HG03571 (cell line): ENCODE measurements at regions not wholly inside any gene's neighbourhood (a gene's known extent, or its start where the extent isn't known, plus 50 kb on each side); places are given as distances from the start of the nearest gene placed in this dataset.

Source experiments
- ATAC-seq: cut with Tn5 transposase; IDR thresholded peaks from one replicate; pipeline ENCODE4 v1.9.1; 2021; ENCODE audit not compliant: unreplicated experiment

DNA sequence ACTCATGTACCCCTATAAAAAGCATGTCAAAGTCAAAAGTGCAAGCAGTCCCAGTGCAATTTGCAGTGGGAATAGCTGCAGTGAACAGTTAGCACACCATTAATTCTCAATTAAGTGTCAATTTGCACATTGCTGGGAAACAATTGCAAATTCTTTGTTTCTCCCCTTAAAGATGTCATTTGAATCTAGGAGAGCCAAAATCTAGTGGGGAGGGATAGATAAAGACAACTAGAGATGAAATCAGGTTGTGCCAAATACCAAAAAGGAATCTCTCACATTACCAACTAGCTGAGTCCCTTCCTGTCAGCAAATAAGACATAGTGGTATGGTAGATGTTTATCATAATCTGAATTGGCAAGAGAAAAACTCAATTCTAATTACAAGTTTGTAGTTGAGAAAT lies 330.7 kb downstream of the NUF2 start:
- no peak for ATAC-seq

DNA sequence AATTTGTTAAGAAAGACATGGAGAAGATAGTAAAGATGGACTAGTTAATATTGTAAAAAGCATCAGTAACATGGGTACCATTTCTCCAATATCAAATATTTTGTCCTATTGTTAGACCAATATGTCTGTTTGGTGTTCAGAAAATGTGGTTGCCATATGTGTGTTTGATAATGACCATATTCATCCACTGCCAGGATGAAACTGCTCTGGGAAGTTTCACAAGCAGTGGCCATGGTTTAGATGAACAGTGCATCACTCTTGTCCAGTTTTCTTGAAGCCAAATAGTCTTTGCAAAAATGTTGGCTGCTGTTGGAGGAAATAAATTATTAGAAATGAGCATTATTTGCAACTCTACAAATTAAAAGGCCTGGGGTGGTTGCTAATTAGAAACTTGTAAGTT lies 333.8 kb downstream of the NUF2 start:
- ATAC-seq: no peak

DNA sequence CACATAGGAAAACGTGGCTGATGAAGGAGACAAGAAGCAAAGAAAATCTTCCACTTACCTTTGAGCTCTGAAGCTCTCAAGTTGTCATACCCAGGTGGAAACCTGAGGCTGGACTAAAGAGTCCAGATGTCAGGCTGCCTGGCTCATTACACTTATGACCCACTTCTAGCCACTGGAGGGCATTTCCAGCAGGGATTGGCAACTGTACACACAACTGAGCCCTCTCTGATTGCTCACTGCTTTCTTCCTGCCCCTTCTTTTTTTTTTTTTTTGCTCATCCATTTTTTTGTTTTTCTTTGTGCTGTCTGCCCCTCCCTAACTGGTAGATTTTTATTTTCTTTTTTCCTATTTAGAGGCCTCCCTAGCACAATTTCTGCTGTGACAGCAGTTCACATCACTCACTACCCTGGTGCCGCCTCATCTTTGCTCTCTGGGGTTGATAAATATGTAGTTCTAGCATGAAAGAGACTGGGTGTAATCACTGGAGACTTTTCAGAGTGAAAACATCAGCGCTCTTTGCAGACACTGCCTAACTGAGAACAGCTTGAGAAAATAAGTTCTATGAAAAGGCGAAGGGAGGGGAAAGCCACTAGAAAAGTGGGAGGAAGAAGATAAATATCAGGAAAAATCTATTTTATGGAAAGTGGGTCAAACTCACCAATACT lies 334.5 kb downstream of the NUF2 start:
- ATAC-seq: no peak

DNA sequence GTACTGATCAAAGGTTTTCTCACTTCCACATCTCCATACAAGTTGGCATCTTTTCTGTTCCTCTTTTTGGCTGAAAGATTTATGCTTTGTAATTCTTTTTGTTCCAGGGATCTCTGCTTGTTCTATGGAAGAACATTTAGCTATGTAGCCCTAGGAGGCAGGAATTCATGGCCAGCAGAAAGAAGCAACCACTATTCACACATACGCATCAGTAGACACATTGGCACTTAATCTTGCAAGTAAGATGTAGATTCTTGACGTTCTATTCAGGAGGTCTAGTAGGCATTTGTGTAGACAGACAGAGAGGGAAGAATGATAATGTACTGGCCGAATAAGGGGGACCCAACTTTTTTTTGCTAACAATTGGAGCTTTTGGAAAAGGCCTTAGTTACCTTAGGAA lies 336.0 kb downstream of the NUF2 start:
- no peak for ATAC-seq

DNA sequence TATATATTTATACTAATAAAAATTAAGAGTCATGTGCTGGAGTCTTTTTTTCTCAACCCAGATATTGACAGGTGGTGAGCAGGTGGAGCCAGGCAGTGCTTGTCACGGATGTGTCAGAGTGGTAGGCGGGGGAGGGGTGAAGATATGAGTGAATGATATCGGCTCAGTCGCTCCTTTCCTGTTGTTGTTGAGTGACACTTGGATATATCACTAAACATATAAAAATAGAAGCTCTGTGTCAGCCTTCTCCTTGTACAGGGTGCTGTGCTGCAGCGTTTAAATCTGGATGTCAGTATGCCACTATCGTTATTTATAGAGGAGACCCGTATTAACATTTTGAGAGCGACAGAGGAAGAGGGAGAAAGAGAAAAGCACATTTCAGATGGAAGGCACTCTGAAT lies 339.6 kb downstream of the NUF2 start:
- ATAC-seq: no peak

DNA sequence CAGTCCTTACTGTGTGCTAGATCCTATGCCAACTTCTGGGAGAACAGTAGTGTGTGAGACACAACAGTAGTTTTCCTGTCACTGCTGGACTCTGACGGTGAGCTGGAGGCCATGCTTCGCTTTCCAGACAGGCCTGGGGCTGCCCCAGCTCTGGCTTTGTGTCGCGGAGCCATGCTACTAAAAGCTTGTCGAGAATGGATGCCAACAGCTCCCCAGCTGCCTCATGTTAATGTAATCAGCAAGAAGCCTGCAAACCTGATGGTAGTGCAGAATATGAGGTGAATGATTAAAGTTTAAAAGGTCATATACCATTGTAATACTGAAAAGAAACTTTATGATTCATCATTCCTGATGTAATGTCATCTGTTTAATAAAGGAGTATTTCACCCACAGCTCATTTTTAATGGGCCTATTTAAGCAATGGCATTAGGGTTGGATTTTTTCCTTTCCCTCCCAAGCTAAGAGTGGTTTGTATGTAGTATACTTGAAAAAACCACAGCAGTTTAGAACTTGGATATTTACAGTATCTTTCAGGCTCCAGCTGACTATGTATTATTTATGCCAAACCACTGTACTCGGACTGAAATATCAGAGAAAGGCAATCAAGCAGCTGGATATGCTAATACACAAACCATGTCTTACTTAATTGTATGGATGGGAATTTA lies 343.0 kb downstream of the NUF2 start:
- ATAC-seq: no peak

DNA sequence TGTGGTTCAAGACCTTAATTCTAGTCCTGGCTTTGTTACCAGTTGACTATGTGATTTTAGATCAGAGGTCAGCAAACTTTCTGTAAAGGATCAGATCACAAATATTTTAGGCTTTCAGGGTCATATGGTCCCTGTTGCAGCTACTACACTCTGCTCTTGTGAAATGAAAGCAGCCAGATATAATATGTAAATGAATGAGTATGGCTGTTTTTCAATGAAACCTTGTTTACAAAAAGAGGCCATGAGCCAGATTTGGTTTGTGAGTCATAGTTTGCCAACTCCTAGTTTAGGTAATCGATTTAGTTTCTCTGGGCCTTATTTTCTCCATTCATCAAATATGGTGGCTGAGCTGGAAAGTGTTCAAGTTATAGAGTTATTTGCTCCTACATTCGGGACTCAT lies 346.7 kb downstream of the NUF2 start:
- ATAC-seq: no peak

DNA sequence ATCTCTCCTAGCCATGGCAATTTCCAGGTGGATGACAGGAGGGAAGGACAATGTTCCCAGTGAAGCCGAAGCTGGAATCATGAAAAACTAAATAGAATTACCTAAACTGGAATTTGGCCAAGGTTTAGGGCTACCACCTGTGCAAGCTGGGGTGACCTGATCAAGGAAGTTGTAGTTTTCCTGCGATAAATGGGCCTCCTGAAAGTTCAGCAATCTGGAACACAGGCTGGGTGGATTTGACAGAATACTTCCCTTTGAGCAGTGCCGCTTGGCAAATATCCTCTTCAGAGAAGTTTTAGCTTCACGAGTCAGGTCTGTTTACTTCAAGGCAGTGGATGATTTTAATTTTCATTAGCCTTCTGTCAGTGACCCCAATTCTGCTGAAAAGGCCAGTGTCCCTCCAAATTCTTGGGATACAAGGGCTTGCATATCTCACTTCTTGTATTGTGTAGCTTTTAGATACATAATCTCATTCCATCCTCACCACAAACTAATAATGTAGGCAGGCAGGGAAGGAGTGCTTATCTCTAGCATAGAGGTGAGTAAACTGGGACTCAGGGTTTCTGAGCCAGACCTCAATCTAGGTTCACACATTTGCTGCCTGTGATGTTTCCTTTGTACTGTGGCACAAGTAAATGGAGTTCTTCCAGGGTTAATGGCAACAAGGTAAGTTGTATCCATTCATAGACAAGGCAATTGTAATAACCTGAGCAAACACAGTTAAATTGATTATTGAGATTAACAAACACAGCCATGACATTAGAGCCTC lies 349.4 kb downstream of the NUF2 start:
- no peak for ATAC-seq

DNA sequence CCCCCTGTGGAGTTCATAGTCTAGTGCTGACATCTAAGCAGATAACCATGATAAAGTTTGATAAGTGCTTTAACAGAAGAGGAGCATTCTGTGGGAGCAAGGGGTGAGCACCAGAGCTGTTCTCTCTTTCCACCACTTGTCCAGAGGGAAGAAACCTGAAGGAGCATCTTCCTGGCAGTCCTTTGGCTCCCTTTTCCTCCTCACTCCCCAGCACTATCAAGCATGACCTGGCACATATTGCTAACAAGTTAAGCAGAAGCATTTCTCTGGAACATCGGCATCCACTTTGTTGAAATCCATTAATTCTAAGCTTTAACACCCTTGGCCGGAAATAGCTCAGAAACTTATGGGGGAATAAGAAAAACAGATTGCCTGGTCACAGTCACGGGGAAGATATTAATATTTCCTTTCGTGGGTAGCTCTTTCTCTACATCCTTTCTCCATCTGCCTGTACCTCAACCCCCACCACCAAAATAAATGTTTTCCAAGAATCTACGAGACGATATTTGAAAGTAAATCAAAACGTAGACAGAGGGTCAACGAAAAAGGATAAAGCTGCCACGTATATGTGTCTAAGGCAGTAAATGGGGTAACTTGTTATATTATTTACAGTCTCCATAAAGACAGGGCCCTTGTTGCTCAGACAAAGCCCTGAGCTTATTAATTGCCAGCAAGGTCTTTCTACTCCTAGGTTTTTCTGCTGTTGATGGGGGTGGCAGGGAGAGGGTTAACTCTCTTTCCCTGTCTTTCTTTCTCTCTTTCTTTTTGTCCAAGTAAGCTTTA lies 351.4 kb downstream of the NUF2 start:
- no peak for ATAC-seq

DNA sequence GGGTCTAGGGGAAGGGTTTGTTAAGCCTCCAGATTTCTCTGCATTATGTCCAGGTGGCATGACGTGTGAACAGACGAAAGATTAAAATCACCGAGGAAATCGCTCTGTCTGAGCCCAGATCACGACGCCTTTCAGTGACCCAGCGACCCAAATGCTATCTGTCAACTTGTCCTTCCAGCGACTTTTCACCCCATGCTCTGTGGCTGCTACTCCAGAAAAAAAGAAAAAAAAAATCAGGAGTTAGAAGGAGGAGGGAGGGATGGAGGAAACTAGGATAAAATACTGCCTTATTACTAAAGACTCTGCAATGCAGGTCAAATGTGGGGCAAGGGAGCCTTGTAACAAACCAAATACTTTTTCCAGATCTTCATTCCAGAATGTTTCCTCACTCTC lies 352.0 kb downstream of the NUF2 start:
- no peak for ATAC-seq

DNA sequence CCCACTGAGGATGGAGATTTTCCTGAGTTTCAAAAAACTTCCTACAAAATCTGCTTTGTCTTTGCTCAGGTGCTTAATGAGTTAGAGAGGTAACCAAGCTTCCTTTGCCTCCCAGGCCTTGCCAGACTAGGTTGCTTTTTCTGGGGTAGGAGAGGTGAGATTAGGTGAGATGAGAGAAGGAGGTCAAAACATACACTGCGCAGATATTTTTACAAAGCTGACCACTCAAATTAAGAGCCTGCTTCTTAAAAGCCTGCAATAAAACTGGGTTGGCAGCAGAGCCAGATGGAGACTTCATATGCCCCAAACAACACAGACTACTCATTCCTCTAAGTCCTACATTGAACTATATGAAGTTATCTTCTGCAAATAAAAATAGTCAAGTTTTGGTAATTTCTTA lies 352.5 kb downstream of the NUF2 start:
- ATAC-seq: no peak

DNA sequence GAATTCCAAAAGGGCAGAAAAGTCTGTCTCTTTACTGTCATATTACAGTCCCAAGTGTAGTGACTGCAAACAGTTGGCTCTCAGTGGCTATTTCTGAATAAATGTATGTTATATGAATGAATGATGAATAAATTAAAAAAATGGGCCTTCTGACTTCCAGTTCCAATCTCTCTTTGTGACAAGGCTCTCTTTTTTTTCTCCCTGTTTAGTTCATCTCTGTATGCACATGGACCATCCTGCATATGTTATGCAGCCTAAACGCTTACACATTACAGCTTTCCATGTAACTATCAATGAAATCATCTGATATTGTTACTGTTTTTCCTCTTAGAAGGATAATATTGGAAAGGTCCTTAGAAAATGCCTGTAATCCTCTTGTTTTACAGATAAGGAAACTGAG lies 363.0 kb downstream of the NUF2 start:
- no peak for ATAC-seq

DNA sequence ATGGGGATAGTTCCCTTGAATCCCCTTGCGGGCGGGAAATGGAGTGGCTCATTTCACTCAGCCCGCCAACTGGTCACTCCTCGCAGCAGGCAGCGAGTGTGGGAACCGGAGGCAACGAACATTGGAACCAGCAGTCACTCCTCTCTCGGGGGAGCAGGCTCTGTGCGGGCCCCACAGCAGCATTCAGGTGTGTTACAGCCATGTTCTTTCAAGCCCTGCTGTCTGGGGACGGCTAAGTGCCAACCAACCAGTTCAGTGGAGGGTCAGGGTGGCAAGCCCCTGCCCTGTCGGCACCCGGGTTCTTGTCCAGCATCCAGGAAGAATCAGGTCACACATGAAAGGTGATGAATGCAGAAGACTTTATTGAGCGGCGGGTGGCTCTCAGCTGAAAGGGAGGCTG lies 370.5 kb downstream of the NUF2 start:
- no peak for ATAC-seq

DNA sequence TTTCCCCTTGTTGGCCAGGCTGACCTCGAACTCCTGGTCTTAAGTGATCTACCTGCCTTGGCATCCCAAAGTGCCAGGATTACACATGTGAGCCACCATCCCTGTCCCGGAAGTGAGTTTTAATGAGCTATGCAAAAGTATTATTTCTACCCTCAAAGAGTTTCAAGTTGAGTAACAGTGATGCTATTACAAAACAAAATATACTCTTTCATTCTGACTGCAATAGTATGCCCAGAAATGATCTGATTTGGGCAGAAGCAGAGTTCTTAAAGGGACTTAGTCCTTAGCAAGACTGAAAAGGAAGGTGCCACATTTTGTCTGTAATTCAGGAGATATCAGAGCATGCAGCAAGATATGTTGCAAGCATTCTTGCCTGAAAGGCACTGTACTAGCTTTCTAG lies 375.4 kb downstream of the NUF2 start:
- no peak for ATAC-seq

DNA sequence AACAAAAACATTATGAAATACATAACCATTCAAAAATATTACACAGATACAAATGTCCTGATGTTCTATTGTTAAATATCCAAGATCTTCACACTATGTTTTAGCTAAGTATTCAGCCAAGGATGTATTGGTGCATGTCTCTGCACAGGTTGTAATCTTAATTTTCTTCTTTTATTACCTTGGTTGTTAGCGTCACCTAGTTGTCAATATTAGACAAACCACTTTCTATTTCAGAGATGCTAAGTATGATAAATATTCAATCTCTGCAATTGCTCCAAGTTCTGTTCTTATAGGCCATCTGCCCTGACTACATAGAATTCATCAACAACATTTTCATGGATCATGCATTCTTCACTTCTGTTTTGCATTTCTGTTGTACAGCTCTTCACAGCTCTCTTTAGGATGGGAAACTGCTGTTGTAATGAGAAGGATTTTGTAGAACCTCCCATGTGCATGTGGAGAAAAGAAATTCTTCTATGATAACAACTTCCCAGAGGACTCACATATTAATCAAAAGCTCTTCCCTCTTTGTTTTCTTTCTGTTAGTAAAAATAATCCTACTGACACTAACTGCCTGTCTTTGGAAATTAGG lies 380.1 kb downstream of the NUF2 start:
- no peak for ATAC-seq

DNA sequence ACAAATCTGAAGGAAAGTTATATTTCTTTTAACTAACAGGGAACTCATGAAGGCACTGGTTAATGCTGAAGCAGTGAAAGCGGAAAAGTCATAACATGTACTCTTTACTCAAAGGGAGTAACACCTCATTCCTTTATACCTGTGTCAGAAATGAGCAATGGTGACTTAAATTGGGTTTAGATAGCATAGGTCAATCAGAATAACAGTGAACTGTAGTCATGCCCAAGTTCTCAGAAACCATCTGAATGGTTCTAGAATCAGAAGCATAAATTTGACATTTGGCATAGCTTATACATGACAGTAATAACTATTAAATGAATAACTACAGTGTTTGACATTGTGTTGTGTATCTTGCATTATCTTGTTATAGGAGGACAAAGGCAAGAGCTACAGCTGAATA lies 382.0 kb downstream of the NUF2 start:
- ATAC-seq: no peak

DNA sequence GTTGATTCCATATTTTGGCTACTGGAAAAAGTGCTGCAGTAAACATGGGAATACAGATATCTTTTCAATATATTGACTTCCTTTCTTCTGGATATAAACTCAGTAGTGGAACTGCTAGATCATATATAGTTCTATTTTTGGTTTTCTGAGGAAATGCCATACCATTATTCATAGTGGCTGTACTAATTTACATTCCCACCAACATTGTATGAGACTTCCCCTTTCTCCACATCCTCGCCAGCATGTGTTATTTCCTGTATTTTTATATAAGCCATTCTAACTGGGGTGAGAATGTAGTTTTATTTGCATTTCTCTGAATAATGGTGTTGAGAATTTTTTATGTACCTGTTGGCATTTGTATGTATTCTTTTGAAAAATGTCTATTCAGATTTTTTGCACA lies 385.2 kb downstream of the NUF2 start:
- no peak for ATAC-seq

DNA sequence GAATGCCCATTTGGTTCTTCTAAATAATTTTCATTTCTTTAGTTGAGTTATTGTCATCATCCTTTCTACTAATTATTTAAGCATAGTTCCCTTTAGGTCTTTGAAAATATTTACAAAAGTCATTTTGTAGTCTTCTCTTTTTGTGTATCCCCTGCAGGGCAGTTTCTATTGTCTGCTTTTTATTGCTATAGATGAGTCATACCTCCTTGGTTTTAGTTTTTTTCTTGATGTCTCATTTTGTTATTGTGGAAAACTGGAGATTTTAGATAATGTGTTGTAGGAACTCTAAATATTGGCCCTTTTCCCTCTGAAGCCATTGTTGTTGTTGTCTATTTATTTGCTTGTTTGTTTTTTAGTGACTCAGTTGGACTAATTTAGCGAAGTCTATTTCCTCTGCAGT lies 387.9 kb downstream of the NUF2 start:
- no peak for ATAC-seq

DNA sequence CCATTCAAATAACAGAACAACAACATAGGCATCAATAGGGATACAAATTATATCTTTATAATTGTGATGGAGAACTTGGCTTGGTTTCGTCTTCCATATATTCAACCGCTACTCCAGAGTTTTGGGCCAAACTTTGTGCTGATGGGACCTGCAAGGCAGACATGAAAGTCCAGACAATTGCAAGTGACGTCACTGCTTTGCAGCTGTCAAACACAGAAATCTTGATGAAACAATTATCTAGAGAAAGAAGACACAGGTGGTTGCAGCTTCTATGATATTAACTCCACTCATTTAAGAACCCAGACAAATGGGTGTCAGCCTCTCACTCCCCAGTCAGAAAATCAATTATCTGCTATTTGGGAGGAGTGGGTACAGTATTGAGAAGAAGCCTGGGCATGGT lies 390.6 kb downstream of the NUF2 start:
- ATAC-seq: no peak

DNA sequence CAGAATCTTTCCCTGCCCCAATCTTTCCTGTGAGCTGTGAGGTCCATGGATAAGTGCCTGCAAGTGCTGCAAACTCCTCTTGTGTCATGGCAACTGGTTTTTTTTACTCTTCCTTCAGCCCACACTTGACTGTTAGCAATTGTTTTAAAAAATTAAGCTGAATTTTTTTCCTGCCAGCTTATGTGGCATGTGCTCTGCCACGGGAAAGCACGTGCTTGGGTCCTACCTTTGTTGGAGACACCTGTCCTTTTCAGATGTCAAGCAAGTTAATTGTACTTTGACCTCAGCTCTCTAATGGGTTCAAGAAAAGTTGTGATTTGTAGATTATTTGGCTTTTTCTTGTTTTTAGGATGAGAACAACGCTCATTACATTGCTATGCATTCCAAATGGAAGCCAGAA lies 398.5 kb downstream of the NUF2 start:
- ATAC-seq: no peak

DNA sequence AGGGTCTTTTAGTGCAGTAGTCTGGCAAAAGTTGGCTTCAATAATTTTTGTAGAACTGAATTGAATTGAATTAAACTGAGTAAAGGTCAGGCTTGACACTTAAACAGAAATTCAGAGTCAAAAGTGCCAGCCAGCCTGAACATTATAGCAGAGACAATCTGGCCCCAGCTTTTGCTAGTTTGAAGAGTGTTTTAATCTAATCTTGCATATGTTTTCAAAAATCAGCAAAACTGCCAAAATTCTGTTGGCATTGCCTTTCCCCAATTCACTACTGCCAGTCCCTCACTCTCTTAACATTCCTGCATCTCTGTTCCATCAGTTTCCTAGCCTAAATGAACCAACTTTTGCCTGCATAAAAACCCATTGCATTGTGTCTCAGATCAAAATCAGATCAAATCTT lies 403.8 kb downstream of the NUF2 start:
- no peak for ATAC-seq
